DND-41 (cell line): ENCODE measurements at regions not wholly inside any gene's neighbourhood (a gene's known extent, or its start where the extent isn't known, plus 50 kb on each side); places are given as distances from the start of the nearest gene placed in this dataset.

ENCODE experiments used
- CTCF ChIP-seq: IDR thresholded peaks from 2 replicates; pipeline ENCODE4 v1.5.1; 2012; ENCODE audit warnings: borderline replicate concordance, low read length, moderate library complexity, mild to moderate bottlenecking; ENCODE audit not compliant: poor library complexity, severe bottlenecking; ENCODE audit errors: extremely low read depth
- EZH2 ChIP-seq: IDR thresholded peaks from 3 replicates; pipeline ENCODE4 v1.6.1; 2012; ENCODE audit warnings: borderline replicate concordance, low read depth, mild to moderate bottlenecking, moderate library complexity, low read length, inconsistent platforms; ENCODE audit not compliant: severe bottlenecking

GRCh38 chr6:101199441-101199840, 194.1 kb upstream of the GRIK2 start:
- no peak for TF ChIP-seq CTCF
- no peak for TF ChIP-seq EZH2
